ENCODE measurements at regions not wholly inside any gene's neighbourhood (a gene's known extent, or its start where the extent isn't known, plus 50 kb on each side); places are given as distances from the start of the nearest gene placed in this dataset.

GRCh38 chr2:144280009-144280408, 239.9 kb downstream of the ZEB2 start:
- no peak for DNase-seq

GRCh38 chr2:144279165-144279564, 240.8 kb downstream of the ZEB2 start:
- no peak for DNase-seq

- DNase-seq: no peak
Measured at GRCh38 chr2:144277622-144278354, 242.1 kb downstream of the ZEB2 start.

GRCh38 chr2:144275340-144275739, 244.6 kb downstream of the ZEB2 start:
- no peak for DNase-seq

GRCh38 chr2:144274131-144274530, 245.8 kb downstream of the ZEB2 start:
- DNase-seq: no peak

GRCh38 chr2:144270951-144271350, 249.0 kb downstream of the ZEB2 start:
- DNase-seq: peak; percentile 30 to 31

- no peak for DNase-seq
Measured at GRCh38 chr2:144268036-144268678, 251.8 kb downstream of the ZEB2 start.

- DNase-seq: no peak
Measured at GRCh38 chr2:144267239-144267638, 252.7 kb downstream of the ZEB2 start.

- no peak for DNase-seq
Measured at GRCh38 chr2:144265654-144266053, 254.3 kb downstream of the ZEB2 start.

GRCh38 chr2:144261966-144262365, 258.0 kb downstream of the ZEB2 start:
- DNase-seq: no peak

- no peak for DNase-seq
Measured at GRCh38 chr2:144261336-144261735, 258.6 kb downstream of the ZEB2 start.

- no peak for DNase-seq
Measured at GRCh38 chr2:144259332-144259731, 260.6 kb downstream of the ZEB2 start.

- no peak for DNase-seq
Measured at GRCh38 chr2:144258154-144258553, 261.8 kb downstream of the ZEB2 start.

- DNase-seq: peak in 1 of 2 donors; percentile 23
Measured at GRCh38 chr2:144256996-144257707, 262.8 kb downstream of the ZEB2 start.

- no peak for DNase-seq
Measured at GRCh38 chr2:144254342-144255235, 265.3 kb downstream of the ZEB2 start.

- no peak for DNase-seq
Measured at GRCh38 chr2:144253743-144254142, 266.2 kb downstream of the ZEB2 start.

- DNase-seq: no peak
Measured at GRCh38 chr2:144252694-144253093, 267.2 kb downstream of the ZEB2 start.

- DNase-seq: peak in 1 of 2 donors; percentile 16
Measured at GRCh38 chr2:144249035-144249637, 270.8 kb downstream of the ZEB2 start.

- no peak for DNase-seq
Measured at GRCh38 chr2:144248350-144249034, 271.4 kb downstream of the ZEB2 start.

GRCh38 chr2:144244938-144245337, 275.0 kb downstream of the ZEB2 start:
- DNase-seq: no peak

- DNase-seq: no peak
Measured at GRCh38 chr2:144242311-144242710, 277.6 kb downstream of the ZEB2 start.

- no peak for DNase-seq
Measured at GRCh38 chr2:144241801-144242200, 278.1 kb downstream of the ZEB2 start.

All from inflammatory macrophage treated with lipopolysaccharide for 1 hour (primary cell).